H1 (cell line): ENCODE measurements at regions not wholly inside any gene's neighbourhood (a gene's known extent, or its start where the extent isn't known, plus 50 kb on each side); places are given as distances from the start of the nearest gene placed in this dataset.

Experiments used
- KDM1A ChIP-seq: fragments of 200-600, 300-600 bp; sonication (generic); IDR thresholded peaks from 2 replicates; pipeline ENCODE4 v1.7.1; 2016; ENCODE audit warnings: mild to moderate bottlenecking, low read length, borderline replicate concordance
- RBBP5 ChIP-seq: IDR thresholded peaks from 2 replicates; pipeline ENCODE4 v1.7.1; 2012; ENCODE audit warnings: low read depth, mild to moderate bottlenecking, inconsistent platforms, low read length, moderate library complexity, borderline replicate concordance
- TBP ChIP-seq: IDR thresholded peaks from 2 replicates; pipeline ENCODE4 v1.6.1; 2011; ENCODE audit warnings: low read depth, low read length, improper control_type of control experiment

GRCh38 chr1:147053269-147053668 is 115.1 kb downstream of the NBPF12 start (continued):
- TF ChIP-seq KDM1A (no peak), TBP (no peak), RBBP5 (no peak)
- TF ChIP-seq, all 59 proteins: peak for 0
